ENCODE measurements at regions not wholly inside any gene's neighbourhood (a gene's known extent, or its start where the extent isn't known, plus 50 kb on each side); places are given as distances from the start of the nearest gene placed in this dataset.

DNA sequence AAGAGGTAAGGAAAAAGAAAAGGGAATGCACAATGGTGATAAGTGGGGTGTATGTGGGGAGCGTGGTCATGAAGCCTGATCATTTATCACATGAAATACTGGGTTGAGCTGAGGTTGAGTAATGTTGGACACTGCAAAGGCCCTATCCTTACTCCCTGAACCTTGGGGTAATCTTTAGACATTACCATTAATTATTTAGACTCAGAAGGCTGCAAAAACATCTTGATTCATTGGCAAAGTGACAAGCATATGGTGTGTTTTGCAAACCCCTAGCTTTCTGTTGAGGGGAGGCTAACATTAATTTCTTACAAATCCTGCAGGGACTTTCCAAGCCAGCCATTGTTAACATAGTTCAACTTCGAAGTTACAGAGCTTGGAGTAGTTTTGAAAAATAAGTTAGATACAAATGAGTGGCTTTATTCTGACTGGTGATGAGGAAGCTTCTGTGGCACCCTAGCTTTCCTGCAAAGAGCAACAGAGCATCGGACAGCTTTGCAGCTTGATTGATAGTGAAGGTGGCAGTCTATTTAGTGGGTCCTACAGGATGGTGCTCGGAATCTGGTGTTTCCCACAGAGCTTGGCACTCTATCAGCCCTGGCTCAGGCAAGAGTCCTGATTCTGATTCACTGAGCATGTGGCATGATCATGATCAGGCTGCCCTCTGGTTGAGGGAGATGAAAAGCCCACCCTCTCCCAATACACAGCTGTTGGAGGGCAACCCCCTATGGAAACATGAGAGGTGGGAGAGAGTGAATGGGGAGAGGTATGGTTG, 153.7 kb upstream of the NPVF start:
- no peak for TF ChIP-seq POLR2A (IDR thresholded peaks at IDR 0.05)
- TF ChIP-seq, protein P1, sequence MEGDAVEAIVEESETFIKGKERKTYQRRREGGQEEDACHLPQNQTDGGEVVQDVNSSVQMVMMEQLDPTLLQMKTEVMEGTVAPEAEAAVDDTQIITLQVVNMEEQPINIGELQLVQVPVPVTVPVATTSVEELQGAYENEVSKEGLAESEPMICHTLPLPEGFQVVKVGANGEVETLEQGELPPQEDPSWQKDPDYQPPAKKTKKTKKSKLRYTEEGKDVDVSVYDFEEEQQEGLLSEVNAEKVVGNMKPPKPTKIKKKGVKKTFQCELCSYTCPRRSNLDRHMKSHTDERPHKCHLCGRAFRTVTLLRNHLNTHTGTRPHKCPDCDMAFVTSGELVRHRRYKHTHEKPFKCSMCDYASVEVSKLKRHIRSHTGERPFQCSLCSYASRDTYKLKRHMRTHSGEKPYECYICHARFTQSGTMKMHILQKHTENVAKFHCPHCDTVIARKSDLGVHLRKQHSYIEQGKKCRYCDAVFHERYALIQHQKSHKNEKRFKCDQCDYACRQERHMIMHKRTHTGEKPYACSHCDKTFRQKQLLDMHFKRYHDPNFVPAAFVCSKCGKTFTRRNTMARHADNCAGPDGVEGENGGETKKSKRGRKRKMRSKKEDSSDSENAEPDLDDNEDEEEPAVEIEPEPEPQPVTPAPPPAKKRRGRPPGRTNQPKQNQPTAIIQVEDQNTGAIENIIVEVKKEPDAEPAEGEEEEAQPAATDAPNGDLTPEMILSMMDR (IDR thresholded peaks at IDR 0.05) = no peak
